HFFc6 (cell line): ENCODE measurements at regions not wholly inside any gene's neighbourhood (a gene's known extent, or its start where the extent isn't known, plus 50 kb on each side); places are given as distances from the start of the nearest gene placed in this dataset.

ENCODE experiments used
- DNase-seq: peaks from one replicate; pipeline ENCODE4 v3.0.0-alpha.2; 2018
- H3K27ac Mint-ChIP-seq: 2 replicates; pipeline ENCODE4 v1.8.0; 2020; ENCODE audit warnings: mild to moderate bottlenecking, mixed read lengths
- H3K27me3 Mint-ChIP-seq: 2 replicates; pipeline ENCODE4 v1.8.0; 2021; ENCODE audit warnings: mild to moderate bottlenecking, moderate library complexity, mixed read lengths; ENCODE audit not compliant: insufficient read depth
- H3K36me3 Mint-ChIP-seq: 2 replicates; pipeline ENCODE4 v1.8.0; 2021; ENCODE audit warnings: low read depth, mixed read lengths
- H3K4me1 Mint-ChIP-seq: 2 replicates; pipeline ENCODE4 v1.8.0; 2020; ENCODE audit warnings: low read depth, mixed read lengths
- H3K4me3 Mint-ChIP-seq: 2 replicates; pipeline ENCODE4 v1.8.0; 2020; ENCODE audit warnings: mild to moderate bottlenecking, moderate library complexity, mixed read lengths
- H3K9me3 Mint-ChIP-seq: 2 replicates; pipeline ENCODE4 v1.8.0; 2020; ENCODE audit warnings: mild to moderate bottlenecking, mixed read lengths
- TF ChIP-seq, protein P1 (sequence below): fragments of 200-600 bp; sonication (generic); IDR thresholded peaks from 2 replicates; pipeline ENCODE4 v1.5.0; 2021; ENCODE audit warnings: antibody characterized with exemption, mild to moderate bottlenecking

DNA sequence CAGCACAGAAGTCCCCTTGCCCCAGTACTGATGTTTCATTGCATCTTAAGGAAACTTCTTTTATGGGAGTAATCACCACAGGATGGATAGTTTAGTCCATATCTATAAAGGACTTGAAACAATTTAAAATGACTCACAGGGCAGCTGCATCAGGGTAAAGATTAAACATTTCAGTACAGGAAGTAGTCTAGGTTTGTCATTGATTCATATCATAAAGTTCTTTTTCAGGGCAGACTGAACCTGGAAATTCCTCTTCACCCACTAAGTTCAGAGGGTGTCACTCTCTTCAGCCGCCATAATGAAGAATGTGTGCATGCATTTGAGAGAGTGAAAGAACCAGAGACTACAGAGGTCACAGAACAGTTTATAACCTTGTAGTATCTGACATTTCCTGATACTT, 296.3 kb upstream of the JAG1 start:
- Mint-ChIP-seq H3K9me3 (peaks cover 6% of the 10 kb centered on the region), H3K4me3 (no peak overlapping the region), H3K27me3 (no peaks in the 10 kb centered on the region; the same call in 1 of the 2 replicates), H3K27ac (no peak overlapping the region), H3K4me1 (no peaks in the 10 kb centered on the region), H3K36me3 (no peaks in the 10 kb centered on the region)
- DNase-seq, result no peak
- TF ChIP-seq, protein P1, sequence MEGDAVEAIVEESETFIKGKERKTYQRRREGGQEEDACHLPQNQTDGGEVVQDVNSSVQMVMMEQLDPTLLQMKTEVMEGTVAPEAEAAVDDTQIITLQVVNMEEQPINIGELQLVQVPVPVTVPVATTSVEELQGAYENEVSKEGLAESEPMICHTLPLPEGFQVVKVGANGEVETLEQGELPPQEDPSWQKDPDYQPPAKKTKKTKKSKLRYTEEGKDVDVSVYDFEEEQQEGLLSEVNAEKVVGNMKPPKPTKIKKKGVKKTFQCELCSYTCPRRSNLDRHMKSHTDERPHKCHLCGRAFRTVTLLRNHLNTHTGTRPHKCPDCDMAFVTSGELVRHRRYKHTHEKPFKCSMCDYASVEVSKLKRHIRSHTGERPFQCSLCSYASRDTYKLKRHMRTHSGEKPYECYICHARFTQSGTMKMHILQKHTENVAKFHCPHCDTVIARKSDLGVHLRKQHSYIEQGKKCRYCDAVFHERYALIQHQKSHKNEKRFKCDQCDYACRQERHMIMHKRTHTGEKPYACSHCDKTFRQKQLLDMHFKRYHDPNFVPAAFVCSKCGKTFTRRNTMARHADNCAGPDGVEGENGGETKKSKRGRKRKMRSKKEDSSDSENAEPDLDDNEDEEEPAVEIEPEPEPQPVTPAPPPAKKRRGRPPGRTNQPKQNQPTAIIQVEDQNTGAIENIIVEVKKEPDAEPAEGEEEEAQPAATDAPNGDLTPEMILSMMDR, result no peak

DNA sequence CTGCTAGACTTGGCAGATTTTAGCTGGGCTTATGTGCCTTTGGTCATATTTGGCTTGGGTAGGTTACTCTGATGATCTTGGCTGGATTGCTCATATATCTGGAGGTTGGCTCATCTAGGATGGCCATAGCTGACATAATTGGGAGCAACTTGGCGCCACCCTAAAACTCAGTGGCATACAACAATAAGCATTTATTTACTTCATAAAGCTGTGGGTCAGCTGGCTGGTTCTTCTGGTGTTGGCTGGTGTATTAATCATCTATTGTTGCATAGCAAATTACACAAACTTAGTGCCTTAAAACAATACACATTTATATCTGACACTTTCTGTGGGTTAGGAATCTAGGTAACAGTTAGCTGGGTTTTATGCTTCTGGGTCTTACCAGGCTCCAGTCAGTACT, 297.3 kb upstream of the JAG1 start:
- no peak for DNase-seq
- H3K9me3 Mint-ChIP-seq, result peaks cover 6% of the 10 kb centered on the region
- TF ChIP-seq, protein P1, result no peak
- H3K36me3 Mint-ChIP-seq, result no peaks in the 10 kb centered on the region
- no peaks in the 10 kb centered on the region for H3K4me1 Mint-ChIP-seq
- H3K4me3 Mint-ChIP-seq, result no peak overlapping the region
- H3K27me3 Mint-ChIP-seq, result peaks cover 1% of the 10 kb centered on the region; the same call in 1 of the 2 replicates
- no peak overlapping the region for H3K27ac Mint-ChIP-seq

DNA sequence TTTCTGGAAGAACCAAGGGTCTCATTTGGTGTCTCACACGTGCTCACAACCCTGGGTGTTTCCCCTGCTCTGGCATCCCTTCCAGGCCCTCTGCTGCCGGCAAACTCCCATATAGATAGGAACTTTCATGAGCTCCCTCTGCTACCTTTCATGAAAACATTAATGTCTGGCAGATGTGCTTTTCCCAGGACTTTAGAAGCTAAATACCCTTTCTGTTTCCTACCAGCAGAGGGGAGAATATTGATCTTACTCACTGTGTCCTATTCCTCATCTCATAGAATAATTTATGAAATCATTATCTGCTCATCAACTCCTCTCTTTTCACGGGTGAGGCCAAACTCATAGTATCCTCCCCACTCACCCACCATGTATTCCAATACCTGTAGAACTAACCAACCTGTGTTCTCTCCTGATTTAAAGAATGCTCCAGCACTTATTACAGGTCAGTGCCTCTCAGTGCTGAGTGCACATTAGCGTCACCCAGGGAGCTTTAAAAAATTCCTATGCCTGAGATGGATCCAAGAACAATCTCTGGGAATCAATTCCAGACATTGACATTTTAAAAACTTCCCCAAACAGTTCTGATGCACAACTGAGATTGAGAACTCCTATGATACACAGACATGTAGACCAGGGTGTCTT, 298.5 kb upstream of the JAG1 start:
- no peak for DNase-seq
- Mint-ChIP-seq H3K36me3 (no peaks in the 10 kb centered on the region), H3K4me1 (no peaks in the 10 kb centered on the region), H3K4me3 (no peak overlapping the region), H3K27ac (no peak overlapping the region), H3K9me3 (peaks cover 6% of the 10 kb centered on the region), H3K27me3 (peaks cover 2% of the 10 kb centered on the region)
- TF ChIP-seq, protein P1, result no peak; the same call in 1 of the 2 replicates

DNA sequence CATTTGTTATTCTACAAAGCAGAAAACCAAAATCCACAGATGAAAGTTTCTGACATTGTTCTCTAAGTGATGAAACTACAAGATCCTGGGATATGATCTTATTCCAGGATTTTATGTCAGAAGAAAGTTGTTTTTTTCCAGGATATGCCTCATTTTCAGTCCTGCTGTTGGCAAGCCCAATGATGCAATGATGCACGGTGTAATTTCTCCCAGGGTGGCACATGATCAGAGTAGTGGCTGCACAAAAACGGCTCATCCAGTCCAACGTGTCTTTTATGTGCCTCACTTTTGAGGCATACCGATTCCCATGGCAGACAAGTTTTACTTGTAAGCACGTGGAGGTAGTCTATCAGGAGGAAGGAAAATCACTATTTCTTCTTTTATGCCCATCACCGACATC, 302.3 kb upstream of the JAG1 start:
- Mint-ChIP-seq H3K36me3 (no peaks in the 10 kb centered on the region), H3K27ac (no peak overlapping the region)

DNA sequence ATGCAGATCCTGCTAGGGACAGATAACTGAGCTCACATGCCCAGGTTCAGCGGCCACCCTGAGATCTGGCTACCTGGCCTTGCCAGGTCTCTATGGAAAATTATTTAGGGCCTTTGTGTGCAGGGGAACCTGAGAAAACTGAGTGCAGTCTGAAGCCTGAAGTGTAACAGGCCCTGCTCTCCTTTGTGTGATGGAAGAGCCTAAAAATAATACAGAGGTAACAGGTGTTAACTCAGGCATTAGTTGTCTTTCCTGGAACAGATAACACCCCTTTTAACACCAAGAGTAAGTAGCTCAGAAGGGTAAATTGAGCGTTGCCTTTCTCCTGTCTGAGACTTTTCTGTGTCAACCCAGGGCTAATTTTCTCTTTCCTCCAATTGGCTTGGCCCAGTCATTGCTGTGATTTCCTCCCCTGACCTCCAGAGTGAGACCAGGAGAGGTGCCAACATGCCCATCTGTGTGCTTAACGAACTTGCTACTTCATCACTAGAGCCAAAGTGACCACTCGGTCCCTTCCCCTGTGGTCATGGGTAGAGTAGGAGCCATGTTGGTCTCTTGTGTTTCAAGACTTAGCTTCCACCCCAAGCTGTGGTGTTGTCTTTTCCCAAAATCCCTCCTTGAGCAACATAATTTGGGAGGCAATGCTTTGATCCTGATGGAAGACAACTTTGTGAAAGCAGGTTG, 304.4 kb upstream of the JAG1 start:
- TF ChIP-seq, protein P1, result no peak
- no peak overlapping the region for H3K4me3 Mint-ChIP-seq
- H3K27ac Mint-ChIP-seq, result no peak overlapping the region
- H3K9me3 Mint-ChIP-seq, result peaks cover 6% of the 10 kb centered on the region
- no peak for DNase-seq
- H3K27me3 Mint-ChIP-seq, result peaks cover 2% of the 10 kb centered on the region
- no peaks in the 10 kb centered on the region for H3K36me3 Mint-ChIP-seq
- H3K4me1 Mint-ChIP-seq, result peaks cover 8% of the 10 kb centered on the region; the same call in 1 of the 2 replicates

More for the DNA sequence above, 302.3 kb upstream of the JAG1 start:
- Mint-ChIP-seq H3K9me3 (peaks cover 6% of the 10 kb centered on the region), H3K4me1 (no peaks in the 10 kb centered on the region), H3K4me3 (no peak overlapping the region), H3K27me3 (peaks cover 2% of the 10 kb centered on the region)
- no peak for DNase-seq
- TF ChIP-seq, protein P1, result no peak
